HG02610 (cell line): ENCODE measurements at regions not wholly inside any gene's neighbourhood (a gene's known extent, or its start where the extent isn't known, plus 50 kb on each side); places are given as distances from the start of the nearest gene placed in this dataset.
A peak's percentile ranks its signal among the peaks of the same experiment; 100 is the strongest.

Experiments used
- ATAC-seq: cut with Tn5 transposase; IDR thresholded peaks from one replicate; pipeline ENCODE4 v1.9.1; 2021; ENCODE audit warnings: mild to moderate bottlenecking, moderate library complexity; ENCODE audit not compliant: unreplicated experiment

GRCh38 chr3:117434661-117435412 lies 725.3 kb downstream of the TUSC7 start:
- ATAC-seq = no peak

DNA sequence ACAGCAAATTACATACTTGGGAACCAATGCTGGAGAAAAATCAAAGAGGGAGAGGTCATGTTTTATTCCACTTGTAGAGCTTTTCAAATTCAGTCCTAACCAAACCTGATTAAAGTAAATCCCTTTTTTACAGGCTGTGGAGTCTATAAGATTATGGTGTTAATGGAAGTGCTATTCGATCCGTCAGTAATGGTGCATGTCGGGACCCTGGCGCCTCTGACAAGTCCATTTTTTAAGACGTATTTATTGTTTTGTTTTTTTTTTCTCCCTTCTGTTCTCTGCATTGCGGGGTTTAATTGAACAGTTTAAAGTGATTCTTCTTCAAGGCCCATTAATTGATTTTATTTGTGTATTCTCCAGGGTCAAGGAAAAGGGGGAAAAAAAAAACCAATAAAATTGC lies 725.9 kb downstream of the TUSC7 start:
- no peak for ATAC-seq

DNA sequence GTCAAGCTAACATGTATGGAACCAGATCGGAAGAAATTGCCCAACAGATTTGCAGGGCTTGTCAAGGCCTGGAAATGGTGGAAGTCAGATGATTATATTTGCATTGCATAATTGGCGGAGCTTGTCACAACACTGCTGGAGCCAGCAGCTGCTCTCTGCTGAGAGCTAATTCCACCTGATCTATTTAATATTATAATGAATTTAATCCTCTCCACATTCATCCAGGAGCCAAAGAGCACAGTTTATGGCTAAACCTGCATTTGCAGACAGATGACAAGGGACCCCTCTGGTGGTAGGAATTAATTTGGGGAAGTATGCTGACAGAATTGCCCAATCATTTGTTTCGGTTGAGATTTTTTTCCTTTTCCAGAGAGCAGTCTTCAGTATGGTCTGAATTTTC lies 730.2 kb downstream of the TUSC7 start:
- ATAC-seq = no peak

GRCh38 chr3:117441851-117442250 lies 732.3 kb downstream of the TUSC7 start:
- ATAC-seq = no peak

DNA sequence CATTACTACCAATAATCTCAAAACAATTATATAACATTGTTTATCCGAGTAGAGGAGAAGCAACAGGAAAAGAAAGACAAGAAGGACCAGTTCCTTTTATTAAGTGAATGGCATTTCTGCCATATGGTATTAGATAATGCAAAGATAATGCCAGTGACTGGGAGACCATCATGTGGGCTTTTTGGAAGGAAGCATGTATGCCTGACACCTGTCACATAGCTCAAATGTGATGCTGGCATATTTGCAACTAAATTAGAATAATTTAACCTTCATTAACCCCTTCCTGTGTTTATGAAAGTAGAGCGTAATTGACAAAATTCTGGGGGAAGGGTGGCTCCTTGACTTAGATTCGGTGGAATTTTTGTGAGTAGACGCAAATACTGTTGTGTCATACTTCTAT lies 733.0 kb downstream of the TUSC7 start:
- no peak for ATAC-seq

DNA sequence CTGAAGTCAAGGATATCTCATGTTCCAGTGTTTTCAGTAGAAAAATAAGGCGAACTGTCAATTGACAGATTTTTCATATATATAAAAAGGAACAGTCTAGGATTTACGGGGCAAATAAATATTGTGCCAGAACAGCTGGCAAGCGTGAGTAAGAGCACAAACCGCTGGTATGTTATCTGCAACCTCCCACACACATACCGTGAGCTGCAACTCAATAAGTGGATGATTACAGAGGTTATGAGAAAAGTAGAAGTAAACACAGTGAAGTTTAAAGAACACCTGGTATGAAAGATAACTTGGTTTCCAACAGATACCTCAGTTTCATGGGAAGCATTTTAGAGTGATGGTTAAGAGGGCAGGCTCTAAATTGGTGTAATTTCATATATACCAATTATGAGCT lies 733.4 kb downstream of the TUSC7 start:
- no peak for ATAC-seq

GRCh38 chr3:117444175-117444574 lies 734.6 kb downstream of the TUSC7 start:
- ATAC-seq = no peak

- ATAC-seq = no peak
These were observed 737.8 kb downstream of the TUSC7 start for GRCh38 chr3:117447419-117447818.

DNA sequence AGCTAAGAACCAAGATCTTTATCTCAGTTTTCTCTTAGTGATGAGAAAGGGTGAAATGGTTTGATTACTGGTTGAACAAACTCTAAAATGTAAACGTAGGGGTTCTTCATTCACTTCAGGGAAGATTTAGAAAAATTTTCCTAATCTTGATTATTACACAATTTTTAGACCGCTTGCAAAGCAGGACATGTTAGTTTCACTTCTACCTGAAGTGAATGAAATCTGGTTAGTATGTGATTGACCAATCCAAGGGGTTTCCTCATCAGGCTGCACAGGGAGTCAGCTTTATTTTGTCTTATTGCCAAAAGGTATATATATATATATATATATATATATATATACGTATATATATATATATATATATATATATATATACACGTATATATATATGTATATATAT lies 740.4 kb downstream of the TUSC7 start:
- no peak for ATAC-seq

DNA sequence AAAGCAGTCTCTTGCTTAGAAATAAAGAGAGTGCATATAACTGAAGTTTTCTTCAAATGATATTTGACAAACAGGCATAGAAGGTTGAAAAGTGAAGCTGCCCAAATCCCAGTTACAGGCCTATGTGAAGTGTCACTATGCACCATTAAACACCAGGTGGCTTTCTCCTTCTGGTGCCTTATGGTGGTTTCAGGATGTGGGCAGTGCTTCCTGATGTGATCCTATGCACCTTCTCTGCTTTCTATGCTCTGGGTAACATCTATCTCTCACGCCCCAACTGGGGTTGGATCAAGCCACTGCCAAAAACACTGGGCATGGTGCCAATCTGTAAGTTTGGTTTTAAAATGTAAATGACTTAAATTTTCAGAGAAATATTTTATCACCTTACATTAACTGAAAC lies 744.7 kb downstream of the TUSC7 start:
- no peak for ATAC-seq

DNA sequence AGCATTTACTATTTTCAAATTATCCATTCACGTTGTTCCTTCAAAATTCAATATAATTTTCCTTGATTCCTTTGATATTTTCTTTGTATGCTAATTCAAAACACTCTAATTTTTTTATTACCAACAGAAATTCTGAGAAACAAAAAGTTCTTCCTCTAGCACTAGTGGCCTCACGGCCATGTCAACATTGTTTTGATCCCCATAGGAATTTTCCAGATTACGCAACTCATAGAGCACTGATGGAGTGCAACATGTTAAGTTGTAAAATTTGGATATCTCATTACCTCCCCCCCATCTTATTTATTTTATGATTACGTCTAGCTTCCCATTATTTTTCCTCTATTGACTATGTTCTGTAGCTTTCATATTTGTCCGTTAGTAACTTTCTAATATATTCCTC lies 745.3 kb downstream of the TUSC7 start:
- ATAC-seq = no peak

DNA sequence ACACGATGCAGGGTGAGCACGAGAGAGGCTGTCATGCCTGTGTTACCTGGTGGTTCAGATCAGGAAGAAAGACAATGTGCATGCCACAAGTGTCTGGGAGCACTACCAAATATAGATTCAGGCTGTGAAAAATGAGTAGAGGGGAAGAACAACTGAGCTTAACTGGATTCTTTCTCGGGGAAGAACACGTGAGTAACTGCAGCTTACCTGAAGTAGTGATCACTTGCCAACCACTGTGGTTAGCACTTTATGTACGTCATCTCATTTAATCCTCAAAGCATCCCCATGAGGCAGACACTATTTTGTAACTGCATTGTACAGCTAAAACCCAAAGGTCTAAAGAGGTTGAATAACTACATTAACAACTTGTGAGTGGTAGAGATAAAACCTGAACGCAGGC lies 746.2 kb downstream of the TUSC7 start:
- no peak for ATAC-seq

DNA sequence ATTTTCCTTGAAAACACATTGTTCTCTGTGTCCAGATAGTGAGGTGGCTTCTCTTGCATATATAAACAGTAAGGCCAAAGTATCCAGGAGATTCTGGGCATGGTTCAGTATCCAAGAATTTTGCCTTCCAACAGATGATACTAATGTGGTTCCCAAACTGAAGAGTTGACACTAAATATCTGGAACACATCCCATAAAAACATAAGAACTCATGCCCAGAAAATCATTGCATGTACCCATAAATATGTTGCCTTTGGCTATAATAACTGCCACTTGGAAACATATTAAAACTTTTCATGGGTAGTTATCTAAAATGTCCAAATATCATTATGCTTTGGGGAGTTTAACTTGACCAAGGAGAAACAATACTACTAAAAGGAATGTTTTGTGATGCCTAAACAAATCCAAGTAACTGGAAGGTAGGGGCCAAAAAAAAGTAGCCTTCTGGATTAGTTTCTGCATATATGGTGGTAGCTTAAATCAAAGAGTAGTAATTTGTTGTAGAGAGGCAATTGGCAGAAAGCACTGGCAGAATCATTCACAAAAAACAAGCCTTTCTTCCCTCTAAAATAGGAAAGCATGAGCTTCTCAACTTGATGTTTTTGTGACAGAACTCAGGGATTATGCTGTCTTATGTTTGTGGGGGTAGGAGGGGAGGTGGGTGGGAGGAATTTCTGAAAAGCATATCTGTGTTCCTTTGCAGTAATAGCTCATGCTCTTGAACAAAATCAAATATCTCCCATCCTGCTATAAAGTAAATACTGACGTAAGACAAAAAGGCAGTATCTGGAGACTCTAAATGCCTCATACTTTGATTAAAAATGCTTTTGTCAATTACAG lies 753.9 kb downstream of the TUSC7 start:
- ATAC-seq = no peak

DNA sequence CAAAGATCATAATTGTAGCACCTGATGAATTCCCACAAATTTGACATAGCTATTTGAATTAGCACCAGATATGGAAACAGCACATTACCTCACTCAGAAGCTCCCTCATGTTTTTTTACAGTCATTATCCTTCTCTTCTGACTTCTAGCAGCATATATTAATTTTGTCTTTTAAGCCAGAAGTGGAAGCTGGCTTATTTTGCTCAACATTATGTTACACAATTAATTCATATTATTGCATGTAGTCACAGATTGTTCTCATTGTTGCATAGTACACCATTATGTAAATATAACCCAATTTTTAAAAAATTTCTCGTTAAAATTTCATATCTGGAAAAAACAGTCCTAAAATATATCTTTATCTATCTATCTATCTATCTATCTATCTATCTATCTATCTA lies 762.3 kb downstream of the TUSC7 start:
- no peak for ATAC-seq

- ATAC-seq = no peak
These were observed 764.5 kb downstream of the TUSC7 start for GRCh38 chr3:117473981-117474538.

- no peak for ATAC-seq
These were observed 767.0 kb downstream of the TUSC7 start for GRCh38 chr3:117476572-117476971.

DNA sequence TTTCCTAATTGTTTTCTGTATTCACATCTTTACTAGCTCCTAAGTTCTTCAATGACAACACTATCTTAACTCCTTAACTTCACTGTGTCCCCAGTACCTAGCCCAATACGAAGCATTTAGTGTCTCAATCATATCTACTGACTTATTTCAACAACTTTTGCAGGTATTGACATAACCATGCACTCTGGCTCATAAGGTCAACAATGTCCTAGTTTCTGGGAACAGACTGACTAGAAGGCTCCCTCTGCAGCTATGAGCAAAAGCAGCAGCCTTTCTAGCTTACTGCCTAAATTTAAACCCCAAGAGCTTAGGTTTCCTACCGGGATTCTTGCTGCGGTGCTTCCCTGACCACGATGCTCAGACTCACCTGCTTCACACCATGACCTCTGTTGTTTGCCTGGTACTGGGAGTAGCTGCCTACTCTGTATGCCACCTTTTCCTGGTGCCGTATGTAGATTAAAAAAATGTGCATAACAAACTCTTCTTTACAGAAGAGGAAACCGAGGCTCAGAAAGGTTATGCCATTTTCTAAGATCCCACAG lies 767.7 kb downstream of the TUSC7 start:
- ATAC-seq = no peak

GRCh38 chr3:117479095-117479494 lies 769.5 kb downstream of the TUSC7 start:
- ATAC-seq = peak; percentile 90

DNA sequence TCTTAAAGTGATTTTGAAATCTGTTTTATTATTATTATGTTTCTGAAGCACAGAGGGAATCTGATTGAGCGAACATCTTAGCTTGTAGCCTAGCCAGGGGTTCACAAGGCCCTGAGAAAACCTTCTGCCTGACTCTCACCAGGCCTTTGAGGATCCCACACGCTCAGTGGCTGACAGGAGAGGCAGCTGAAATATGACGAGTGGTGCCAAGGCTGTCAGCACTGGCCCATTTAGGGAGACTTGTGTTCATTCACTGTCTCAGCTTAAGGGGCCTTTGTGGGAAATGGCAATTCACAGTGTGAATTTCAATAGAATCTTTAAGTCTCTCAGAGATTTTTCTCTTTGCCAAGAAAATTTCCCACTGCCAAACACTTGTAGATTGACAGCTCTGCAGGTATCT lies 770.9 kb downstream of the TUSC7 start:
- no peak for ATAC-seq

DNA sequence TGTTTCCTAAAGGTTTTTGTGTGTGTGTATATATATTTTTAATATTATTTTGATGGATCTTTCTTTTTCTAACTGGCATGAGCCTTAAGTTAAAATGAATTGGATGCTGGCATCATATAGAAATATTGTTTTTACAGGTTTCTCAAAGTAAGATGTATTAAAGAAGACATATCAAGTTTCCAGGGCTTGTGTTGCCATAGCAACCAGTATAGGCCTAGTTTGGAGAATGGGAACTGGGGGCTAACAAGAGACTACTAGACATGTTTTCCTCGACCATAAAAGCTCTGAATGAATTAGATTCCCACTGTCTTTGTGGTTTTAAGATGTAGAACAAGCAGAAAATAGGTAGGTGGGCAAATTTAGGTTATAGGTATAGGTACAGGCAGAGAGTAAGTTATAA lies 771.4 kb downstream of the TUSC7 start:
- no peak for ATAC-seq

DNA sequence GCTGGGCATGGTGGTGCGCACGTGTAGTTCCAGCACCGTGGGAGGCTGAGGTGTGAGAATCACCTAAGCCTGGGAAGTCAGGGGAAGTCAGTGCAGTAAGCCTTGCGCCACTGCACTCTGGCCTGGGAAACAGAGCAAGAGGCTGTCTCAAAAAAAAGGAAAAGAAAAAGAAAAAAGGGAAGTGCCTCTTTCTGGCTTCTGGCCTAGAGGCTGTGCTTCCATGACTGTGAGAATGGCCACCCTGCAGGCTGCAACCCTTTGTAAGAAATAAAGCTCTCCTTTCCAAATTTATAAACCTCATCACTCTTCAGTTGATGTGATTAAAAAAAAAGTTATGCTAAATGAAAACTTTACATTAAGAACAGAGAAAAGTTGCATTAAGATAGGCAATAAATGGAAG lies 774.3 kb downstream of the TUSC7 start:
- ATAC-seq = no peak

GRCh38 chr3:117485841-117486240 lies 776.3 kb downstream of the TUSC7 start:
- ATAC-seq = no peak
